ENCODE measurements at regions not wholly inside any gene's neighbourhood (a gene's known extent, or its start where the extent isn't known, plus 50 kb on each side); places are given as distances from the start of the nearest gene placed in this dataset.
"Not testable (repeated sequence)": the region's sequence is repeated elsewhere in the genome, so short reads cannot be mapped to it uniquely, and the experiment has no call there.

DNA sequence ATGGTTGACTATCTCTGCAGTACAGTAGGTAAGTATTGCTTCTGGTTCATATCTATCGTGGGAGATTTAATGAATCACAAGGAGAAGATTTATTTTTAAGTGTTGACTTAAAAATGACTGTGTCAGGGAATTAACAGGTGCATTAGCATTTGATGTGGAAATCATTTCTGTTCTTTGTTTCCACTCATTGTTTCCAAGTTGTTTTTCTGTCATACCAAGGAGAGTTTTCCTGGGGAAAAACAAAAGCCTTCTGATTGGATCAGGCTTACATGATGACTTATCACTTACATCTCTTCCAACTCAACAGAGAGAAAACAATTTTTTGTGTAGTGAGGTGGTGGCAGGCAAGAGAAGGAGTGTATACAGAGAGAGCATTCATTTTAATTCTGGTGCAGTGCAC lies 686.4 kb downstream of the HTR1B start:
- no peak for DNase-seq

DNA sequence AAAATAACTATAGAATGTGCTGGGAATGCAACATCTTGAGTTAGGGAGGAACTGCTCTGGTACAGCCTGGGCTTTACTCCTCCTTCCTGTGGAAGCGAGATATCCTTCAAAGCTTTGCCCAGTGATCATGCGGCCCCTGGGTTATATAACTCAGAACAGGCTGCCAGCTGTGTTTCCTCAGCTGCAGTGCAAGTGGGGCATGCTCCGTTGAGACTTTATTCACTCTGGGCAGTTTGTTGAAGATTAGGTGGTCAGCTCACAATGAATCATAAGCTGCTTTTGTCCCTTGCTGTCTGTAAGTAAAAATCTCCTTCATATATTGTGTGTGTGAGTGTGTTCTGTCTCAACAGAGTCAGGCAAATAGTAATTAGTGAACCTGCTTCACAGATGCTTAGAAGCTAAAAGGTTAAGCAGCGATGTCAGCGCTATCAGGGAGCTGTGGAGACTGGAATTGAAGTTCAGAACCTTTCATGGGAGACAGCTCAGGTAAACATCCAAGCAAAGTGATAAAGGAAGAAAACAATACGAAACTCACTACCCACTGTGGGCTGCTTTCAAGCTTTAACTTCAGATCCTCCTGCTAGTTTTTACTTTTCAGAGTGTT lies 688.4 kb downstream of the HTR1B start:
- no peak for DNase-seq

DNA sequence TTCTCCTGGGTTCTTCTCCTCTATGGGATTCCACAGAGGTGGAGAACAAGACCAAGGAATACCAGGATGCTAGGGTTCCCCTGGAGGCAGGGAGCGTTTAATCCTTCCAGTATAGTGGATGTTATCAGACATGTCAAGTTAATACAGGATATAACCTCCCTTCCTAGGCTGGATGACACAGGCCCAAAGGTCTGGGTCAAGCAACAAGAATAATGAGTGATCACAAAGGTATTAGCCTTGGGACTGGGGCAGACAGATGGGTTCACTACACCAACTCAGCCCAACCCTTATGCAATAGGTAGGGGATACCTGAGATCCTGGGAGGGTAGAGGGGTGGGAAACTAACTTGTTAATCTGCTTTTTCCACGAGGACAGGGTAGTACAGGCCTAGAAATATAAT lies 690.3 kb downstream of the HTR1B start:
- no peak for DNase-seq

DNA sequence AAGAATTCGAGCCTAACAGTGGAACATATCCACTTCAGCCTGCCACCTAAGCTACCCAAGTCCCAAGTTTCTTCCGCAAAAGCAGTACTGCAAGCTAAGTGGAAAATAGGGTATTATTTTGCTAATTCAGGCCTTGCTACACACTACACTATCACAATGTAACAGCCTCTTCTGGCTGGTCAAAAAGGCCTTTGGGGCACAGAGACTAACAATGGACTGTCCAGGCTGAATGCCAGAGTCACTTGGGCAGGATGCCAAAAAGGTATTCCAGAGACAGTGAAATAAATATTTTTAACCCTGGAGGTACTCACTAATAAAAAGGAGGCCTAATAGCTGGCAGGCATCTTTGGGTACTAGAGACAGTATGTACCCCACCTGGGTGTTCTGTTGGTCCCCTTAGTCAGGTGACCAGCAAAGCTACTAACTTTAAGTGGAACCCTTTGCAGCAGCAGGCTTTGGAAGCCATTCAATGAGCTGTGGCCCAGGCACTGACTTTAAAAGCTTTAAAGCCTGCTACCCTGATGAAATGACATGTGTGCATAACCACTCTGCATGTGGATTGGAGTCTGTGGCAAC lies 692.1 kb downstream of the HTR1B start:
- DNase-seq: no peak

DNA sequence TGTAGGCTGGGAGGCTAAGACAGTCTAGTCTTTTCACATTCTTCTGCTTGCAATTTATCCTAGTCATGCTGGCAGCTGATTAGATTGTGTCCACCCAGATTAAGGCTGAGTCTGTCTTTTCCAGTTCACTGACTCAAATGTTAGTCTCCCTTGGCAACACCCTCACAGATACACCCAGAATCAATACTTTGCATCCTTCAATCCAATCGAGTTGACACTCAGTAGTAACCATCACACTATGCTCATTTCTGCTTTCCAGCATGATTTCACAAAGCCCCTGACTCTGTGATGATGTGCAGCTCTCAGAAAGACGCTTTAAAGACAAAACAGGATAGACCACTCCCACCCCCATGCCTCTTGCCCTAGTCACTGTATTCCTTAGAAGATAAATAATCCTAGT lies 693.0 kb downstream of the HTR1B start:
- DNase-seq: no peak

DNA sequence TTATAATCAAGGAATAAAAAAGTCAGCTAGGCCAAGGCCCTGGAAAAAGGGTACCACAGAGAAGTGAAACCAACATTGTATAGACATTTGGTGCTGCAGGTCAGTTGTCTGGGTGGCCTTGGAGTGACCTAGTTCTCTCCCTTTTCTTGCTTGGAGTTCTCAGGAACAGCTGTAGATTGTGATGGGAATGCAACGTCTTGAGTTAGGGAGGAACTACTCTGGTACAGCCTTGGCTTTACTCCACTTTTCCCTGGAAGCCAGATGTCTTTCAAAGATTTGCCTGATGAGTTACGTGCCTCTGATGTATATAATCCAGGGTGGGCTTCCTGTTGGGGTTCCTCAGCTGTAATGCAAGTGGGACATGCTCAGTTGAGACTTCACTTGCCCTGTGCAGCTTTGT lies 694.7 kb downstream of the HTR1B start:
- no peak for DNase-seq

- no peak for DNase-seq
Observed at GRCh38 chr6:76764057-76764456, 691.6 kb upstream of the IMPG1 start.

DNA sequence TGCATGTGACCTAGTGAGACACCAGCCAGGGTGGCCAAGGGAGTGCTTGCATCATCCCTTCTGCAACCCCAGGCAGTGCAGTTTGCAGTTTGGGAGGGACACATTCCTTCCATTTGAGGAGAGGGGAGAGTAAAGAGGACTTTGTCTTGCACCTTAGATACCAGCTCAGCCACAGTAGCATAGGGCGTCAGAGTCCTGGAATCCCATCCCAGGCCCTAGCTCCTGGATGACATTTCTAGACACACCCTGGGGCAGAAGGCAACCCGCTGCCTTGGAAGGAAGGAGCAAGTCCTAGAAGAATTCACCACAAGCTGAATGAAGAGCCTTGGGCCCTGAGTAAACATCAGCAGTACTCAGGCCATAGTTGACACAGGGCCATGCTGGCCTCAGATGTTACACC lies 680.4 kb upstream of the IMPG1 start:
- no peak for DNase-seq

GRCh38 chr6:76745388-76745787 lies 672.9 kb upstream of the IMPG1 start:
- DNase-seq: not testable (repeated sequence)

- DNase-seq: not testable (repeated sequence)
Observed at GRCh38 chr6:76744151-76744720, 671.8 kb upstream of the IMPG1 start.

GRCh38 chr6:76742919-76743318 lies 670.5 kb upstream of the IMPG1 start:
- no peak for DNase-seq

DNA sequence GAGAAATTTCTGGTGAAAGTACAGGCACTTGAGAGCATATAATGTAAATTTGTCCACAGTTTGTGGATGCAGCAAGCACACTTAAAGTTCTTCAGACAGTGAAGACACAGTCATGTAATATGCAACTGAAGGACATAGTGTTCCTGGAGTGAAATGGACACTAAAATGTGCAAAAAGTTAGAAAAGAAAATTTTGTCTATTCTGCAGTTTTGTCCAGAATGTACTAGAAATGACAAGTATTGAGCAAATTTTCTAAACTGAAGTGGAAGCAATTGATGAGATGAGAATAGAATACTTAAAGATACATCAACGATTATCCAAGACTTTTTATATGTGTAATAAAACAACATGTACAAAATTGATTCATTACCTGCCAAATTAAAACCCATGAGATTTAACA lies 647.0 kb upstream of the IMPG1 start:
- DNase-seq: no peak

DNA sequence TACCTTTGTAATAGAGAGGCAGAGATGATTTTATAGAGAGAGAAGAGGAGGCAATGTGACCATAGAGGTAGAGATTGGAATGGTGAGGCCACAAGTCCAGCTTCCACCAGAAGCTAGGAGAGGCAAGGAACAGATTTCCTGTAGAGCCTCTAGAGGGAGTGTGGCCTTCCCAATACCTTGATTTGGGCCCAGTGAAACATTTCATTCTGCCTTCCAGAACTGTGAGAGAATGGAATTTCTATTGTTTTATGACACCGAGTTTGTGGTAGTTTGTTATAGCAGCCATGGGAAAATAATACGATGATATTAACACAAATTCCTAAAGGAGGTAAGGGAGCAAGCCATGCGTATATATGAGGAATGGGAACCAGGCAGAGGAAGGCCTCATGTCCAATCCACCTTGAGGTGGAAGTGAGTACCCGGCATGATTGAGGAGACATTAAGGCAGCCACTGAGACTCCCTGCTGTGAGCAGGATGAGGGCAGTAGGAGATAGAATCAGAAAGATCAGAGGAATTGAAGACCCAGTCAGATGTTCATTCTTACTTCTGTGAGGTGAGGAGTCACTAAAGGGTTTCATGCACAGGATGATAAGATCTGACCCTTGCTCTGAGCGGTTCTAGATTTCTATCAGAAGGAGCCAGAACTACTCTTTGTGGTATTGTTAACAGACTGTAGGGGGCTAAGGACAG lies 636.3 kb upstream of the IMPG1 start:
- no peak for DNase-seq

DNA sequence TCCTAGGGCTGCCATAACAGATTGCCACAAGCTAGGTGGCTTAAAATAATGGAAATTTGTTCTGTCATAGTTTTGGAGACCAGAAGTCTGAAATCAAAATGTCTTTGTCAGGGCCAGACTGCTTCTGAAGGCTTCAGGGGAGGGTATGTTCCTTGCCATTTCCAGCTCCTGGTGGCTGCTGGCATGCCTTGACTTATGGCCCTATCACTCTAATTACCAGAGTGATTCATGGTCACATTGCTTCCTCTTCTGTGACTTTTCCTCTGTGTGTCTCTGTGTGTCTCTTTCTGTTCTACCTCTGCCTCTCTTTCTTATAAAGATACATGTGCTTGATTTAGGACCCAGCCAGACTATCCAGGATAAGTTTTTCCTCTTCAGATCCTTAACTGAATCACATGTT lies 635.2 kb upstream of the IMPG1 start:
- no peak for DNase-seq

DNA sequence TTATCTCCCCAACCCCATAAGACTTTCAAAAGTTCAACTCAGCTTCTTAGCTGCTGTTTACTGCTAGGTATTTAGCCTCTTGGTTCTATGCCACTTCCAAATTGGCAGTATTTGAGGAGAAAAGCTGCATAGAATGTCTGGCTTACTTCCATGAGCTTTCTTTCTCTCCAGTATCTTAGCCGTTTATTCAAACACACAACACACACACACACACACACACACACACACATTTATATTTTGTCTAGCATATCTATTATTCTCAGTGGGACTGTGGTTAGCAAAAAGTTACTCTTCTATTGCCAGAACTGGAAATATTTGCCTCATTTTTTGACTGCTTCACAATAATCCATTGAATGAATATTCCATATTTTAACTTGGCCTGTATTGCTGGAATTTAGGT lies 634.2 kb upstream of the IMPG1 start:
- peak in 1 of 2 donors; percentile 4 for DNase-seq

DNA sequence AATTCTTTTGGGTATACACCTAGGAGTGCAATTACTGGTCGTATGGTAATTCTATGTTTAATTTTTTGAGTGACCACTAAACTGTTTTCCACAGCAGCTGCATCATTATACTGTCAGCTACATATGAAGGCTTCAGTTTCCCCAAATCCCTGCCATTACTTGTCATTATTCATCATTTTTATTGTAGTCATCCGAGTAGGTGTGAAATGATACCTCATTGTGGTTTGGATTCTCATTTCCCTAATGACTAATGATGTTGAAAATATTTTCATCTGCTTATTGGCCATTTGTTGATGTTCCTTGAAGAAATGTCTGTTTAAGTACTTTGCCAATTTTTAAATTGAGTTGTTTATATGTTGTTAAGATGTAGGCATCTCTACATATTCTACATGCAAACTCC lies 633.6 kb upstream of the IMPG1 start:
- no peak for DNase-seq

DNA sequence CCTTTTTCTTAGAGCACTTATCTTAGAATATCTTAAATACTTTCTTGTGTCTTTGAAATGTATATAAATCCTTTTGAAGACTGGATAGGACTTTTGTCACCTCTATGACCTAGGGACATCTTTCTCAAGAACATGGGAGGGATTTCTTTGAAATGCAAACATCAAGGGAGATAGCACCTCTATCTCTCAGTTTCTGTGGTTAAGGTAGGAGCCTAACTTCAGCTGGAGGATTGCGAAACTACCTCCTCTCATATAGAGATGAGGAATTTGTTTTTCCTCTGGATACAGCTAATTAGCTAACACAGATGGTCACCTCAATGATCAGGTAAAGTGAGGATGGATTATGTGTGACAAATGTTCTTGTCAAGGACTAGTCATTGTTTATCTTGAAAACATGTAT lies 631.3 kb upstream of the IMPG1 start:
- DNase-seq: no peak

GRCh38 chr6:76703285-76703684 lies 630.8 kb upstream of the IMPG1 start:
- no peak for DNase-seq

DNA sequence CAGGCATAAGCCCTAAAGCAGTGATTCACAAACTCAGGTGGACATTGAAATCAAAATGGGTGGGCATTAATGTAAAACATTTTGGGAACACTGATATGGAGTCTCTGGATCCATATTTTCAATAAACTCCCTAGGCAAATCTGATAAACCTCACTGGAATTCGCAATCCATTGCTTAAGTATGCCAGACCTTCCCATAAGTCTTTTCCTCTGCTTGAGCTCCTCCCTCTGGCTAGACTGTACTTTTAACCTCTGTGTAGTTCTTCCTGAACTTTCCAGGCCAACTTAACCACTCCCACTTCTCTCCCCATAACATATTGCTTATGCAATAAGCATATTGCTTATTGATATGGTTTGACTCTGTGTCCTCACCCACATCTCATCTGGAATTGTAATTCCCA lies 629.7 kb upstream of the IMPG1 start:
- DNase-seq: no peak

GRCh38 chr6:76701610-76702009 lies 629.1 kb upstream of the IMPG1 start:
- no peak for DNase-seq

GRCh38 chr6:76697585-76697984 lies 625.1 kb upstream of the IMPG1 start:
- no peak for DNase-seq

DNA sequence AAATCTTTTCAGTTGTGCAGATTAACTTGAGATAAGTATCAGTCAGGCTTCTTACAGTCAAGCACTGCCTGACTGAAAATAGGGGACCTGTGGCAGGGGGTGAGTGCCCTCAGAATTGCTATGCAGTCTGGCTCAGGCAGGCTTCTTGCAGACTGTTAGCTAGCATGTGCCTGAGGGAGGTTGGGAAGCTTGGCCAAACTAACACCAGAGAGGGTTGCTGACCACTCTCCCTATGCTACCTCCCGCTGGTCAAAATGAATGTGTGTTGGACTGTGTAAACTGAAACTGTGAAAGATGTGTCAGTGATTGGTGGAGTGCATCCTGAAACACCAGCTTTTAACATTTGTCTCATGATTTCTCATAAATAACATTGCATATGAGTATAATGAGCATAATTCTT lies 622.3 kb upstream of the IMPG1 start:
- DNase-seq: no peak

DNA sequence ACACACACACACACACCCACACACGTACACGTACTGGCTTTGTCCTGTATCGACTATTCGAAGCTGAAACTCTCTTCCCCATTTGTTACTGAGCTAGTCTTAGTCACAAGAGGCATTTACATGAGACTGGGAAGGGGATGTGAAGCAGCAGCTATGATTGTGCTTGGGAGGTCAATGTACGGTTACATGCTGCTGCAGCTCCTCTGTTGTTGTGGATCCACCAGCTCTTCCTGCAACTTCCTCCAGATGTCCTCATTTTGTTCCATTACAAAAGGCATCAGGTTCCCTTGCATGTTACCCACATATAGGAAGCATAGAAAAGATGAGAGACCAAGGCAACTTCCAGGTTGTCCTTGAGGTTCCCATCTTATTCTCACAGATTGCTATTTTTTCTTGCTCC lies 612.4 kb upstream of the IMPG1 start:
- no peak for DNase-seq
